ENCODE measurements at regions not wholly inside any gene's neighbourhood (a gene's known extent, or its start where the extent isn't known, plus 50 kb on each side); places are given as distances from the start of the nearest gene placed in this dataset.

GRCh38 chr6:153624528-153624927 lies 414.5 kb upstream of the OPRM1 start:
- TF ChIP-seq POLR2A (IDR thresholded peaks at IDR 0.05) (no peak), CTCF (IDR thresholded peaks at IDR 0.05) (no peak)
